Osteoblast (primary cell): ENCODE measurements at regions not wholly inside any gene's neighbourhood (a gene's known extent, or its start where the extent isn't known, plus 50 kb on each side); places are given as distances from the start of the nearest gene placed in this dataset.

Experiments used
- DNase-seq: peaks from one replicate; pipeline ENCODE4 v3.0.0; 2011; ENCODE audit warnings: low spot score, mixed read lengths; ENCODE audit not compliant: insufficient read length; ENCODE audit errors: missing footprints
- H2AFZ ChIP-seq: 2 replicates; pipeline ENCODE4 v1.6.0; 2011; ENCODE audit warnings: mild to moderate bottlenecking, low read length
- H3K27ac ChIP-seq: 2 replicates; pipeline ENCODE4 v1.5.1; 2011; ENCODE audit warnings: mild to moderate bottlenecking, low read depth, low read length, moderate library complexity
- H3K27me3 ChIP-seq: 2 replicates; pipeline ENCODE4 v1.6.0; 2012; ENCODE audit warnings: mild to moderate bottlenecking, control low read depth, inconsistent platforms, low read length, moderate library complexity; ENCODE audit not compliant: insufficient read depth
- H3K36me3 ChIP-seq: 2 replicates; pipeline ENCODE4 v1.5.1; 2011; ENCODE audit warnings: mild to moderate bottlenecking, low read length, control low read depth, moderate library complexity; ENCODE audit not compliant: insufficient read depth
- H3K4me1 ChIP-seq: 2 replicates; pipeline ENCODE4 v1.5.1; 2011; ENCODE audit warnings: mild to moderate bottlenecking, low read length, control low read depth, moderate library complexity; ENCODE audit not compliant: insufficient read depth
- H3K4me2 ChIP-seq: 2 replicates; pipeline ENCODE4 v1.6.0; 2011; ENCODE audit warnings: mild to moderate bottlenecking, low read length; ENCODE audit not compliant: insufficient read depth
- H3K4me3 ChIP-seq: fragments of 200-600 bp; sonication (generic); 3 replicates; pipeline ENCODE4 v1.5.1; 2012; ENCODE audit warnings: mild to moderate bottlenecking, low read length, inconsistent platforms; ENCODE audit not compliant: insufficient read depth
- H3K79me2 ChIP-seq: 2 replicates; pipeline ENCODE4 v1.6.0; 2012; ENCODE audit warnings: mild to moderate bottlenecking, low read length, control low read depth, inconsistent platforms; ENCODE audit not compliant: insufficient read depth
- H3K9me3 ChIP-seq: 2 replicates; pipeline ENCODE4 v1.5.1; 2011; ENCODE audit warnings: low read depth, low read length, control low read depth
- H4K20me1 ChIP-seq: 2 replicates; pipeline ENCODE4 v1.6.0; 2012; ENCODE audit warnings: mild to moderate bottlenecking, low read length, control low read depth; ENCODE audit not compliant: insufficient read depth
- CTCF ChIP-seq: IDR thresholded peaks from 2 replicates; pipeline ENCODE4 v1.5.1; 2011; ENCODE audit warnings: mild to moderate bottlenecking, low read depth, low read length, moderate library complexity; ENCODE audit errors: extremely low read depth

GRCh38 chr7:25409897-25410636 is 181.8 kb upstream of the NPVF start:
- H3K4me1 ChIP-seq, result no peaks in the 10 kb centered on the region
- H3K36me3 ChIP-seq, result no peaks in the 10 kb centered on the region
- H3K9me3 ChIP-seq, result no peaks in the 10 kb centered on the region
- H3K27ac ChIP-seq, result no peak overlapping the region
- no peak for TF ChIP-seq CTCF
- no peaks in the 10 kb centered on the region for H3K79me2 ChIP-seq
- H4K20me1 ChIP-seq, result no peaks in the 10 kb centered on the region
- no peak overlapping the region for H3K4me3 ChIP-seq
- no peak overlapping the region for H2AFZ ChIP-seq
- no peaks in the 10 kb centered on the region for H3K27me3 ChIP-seq
- DNase-seq, result no peak
- no peak overlapping the region for H3K4me2 ChIP-seq

GRCh38 chr7:25420771-25421170 is 192.5 kb upstream of the NPVF start:
- no peak overlapping the region for H2AFZ ChIP-seq
- no peak overlapping the region for H3K4me3 ChIP-seq
- H3K27me3 ChIP-seq, result no peaks in the 10 kb centered on the region
- DNase-seq, result no peak
- TF ChIP-seq CTCF, result no peak
- no peaks in the 10 kb centered on the region for H3K4me1 ChIP-seq
- H4K20me1 ChIP-seq, result no peaks in the 10 kb centered on the region
- H3K4me2 ChIP-seq, result no peak overlapping the region
- H3K9me3 ChIP-seq, result no peaks in the 10 kb centered on the region
- H3K27ac ChIP-seq, result no peak overlapping the region
- H3K79me2 ChIP-seq, result no peaks in the 10 kb centered on the region
- no peaks in the 10 kb centered on the region for H3K36me3 ChIP-seq

- DNase-seq, result no peak
- Histone ChIP-seq H3K4me3 (no peak overlapping the region), H3K36me3 (no peaks in the 10 kb centered on the region), H3K4me1 (peaks cover 2% of the 10 kb centered on the region), H2AFZ (no peak overlapping the region), H3K27me3 (no peaks in the 10 kb centered on the region), H3K27ac (no peak overlapping the region), H4K20me1 (no peaks in the 10 kb centered on the region), H3K4me2 (no peak overlapping the region), H3K9me3 (no peaks in the 10 kb centered on the region), H3K79me2 (no peaks in the 10 kb centered on the region)
- TF ChIP-seq CTCF, result no peak
These were observed 195.8 kb upstream of the NPVF start for GRCh38 chr7:25424113-25424512.

- Histone ChIP-seq H2AFZ (no peak overlapping the region), H4K20me1 (no peaks in the 10 kb centered on the region), H3K4me2 (no peak overlapping the region), H3K27ac (no peak overlapping the region), H3K4me1 (peaks cover 10% of the 10 kb centered on the region), H3K9me3 (no peaks in the 10 kb centered on the region), H3K4me3 (no peak overlapping the region), H3K36me3 (no peaks in the 10 kb centered on the region), H3K27me3 (no peaks in the 10 kb centered on the region), H3K79me2 (no peaks in the 10 kb centered on the region)
- no peak for TF ChIP-seq CTCF
- DNase-seq, result no peak
These were observed 196.6 kb upstream of the NPVF start for GRCh38 chr7:25424855-25425254.
